HepG2 (cell line): ENCODE measurements at regions not wholly inside any gene's neighbourhood (a gene's known extent, or its start where the extent isn't known, plus 50 kb on each side); places are given as distances from the start of the nearest gene placed in this dataset.

Experiments used
- GMEB2 ChIP-seq: IDR thresholded peaks from 2 replicates; pipeline ENCODE4 v1.6.1; 2016; ENCODE audit warnings: missing biosample characterization, missing genetic modification reagents, low read depth
- HMGA1 ChIP-seq: sonication (generic); formaldehyde crosslinking; conservative IDR thresholded peaks from 2 replicates; pipeline ENCODE4 v1.4.0; 2020; ENCODE audit warnings: missing genetic modification reagents
- KMT2A ChIP-seq: sonication (generic); formaldehyde crosslinking; IDR thresholded peaks from 2 replicates; pipeline ENCODE4 v1.4.0; 2020; ENCODE audit warnings: missing genetic modification reagents
- MBD4 ChIP-seq: IDR thresholded peaks from 2 replicates; pipeline ENCODE4 v1.6.1; 2012; ENCODE audit warnings: low read length, inconsistent platforms, borderline replicate concordance
- NR2F6 ChIP-seq, 2 experiments: IDR thresholded peaks; 2 replicates each; pipeline ENCODE4 v1.6.1; 2016; ENCODE audit warnings: antibody characterized with exemption in 1 of 2, mild to moderate bottlenecking in 1 of 2
- SUZ12 ChIP-seq: fragments of 150-350 bp; IDR thresholded peaks from 2 replicates; pipeline ENCODE4 v1.6.1; 2014; ENCODE audit warnings: low read depth, low read length
- TFAP4 ChIP-seq: sonication (generic); IDR thresholded peaks from 2 replicates; pipeline ENCODE4 v1.6.1; 2016; ENCODE audit warnings: low read depth, borderline replicate concordance
- TOPORS ChIP-seq: sonication (generic); formaldehyde crosslinking; IDR thresholded peaks from 2 replicates; pipeline ENCODE4 v1.8.0; 2023; ENCODE audit warnings: mild to moderate bottlenecking, missing genetic modification reagents
- ZNF30 ChIP-seq: sonication (generic); formaldehyde crosslinking; IDR thresholded peaks from 2 replicates; pipeline ENCODE4 v1.5.0; 2020; ENCODE audit warnings: mild to moderate bottlenecking, missing genetic modification reagents
- ZNF451 ChIP-seq: sonication (generic); formaldehyde crosslinking; IDR thresholded peaks from 2 replicates; pipeline ENCODE4 v1.5.0; 2020; ENCODE audit warnings: mild to moderate bottlenecking, missing genetic modification reagents
- ZNF562 ChIP-seq: sonication (generic); formaldehyde crosslinking; IDR thresholded peaks from 2 replicates; pipeline ENCODE4 v1.8.0; 2022; ENCODE audit warnings: missing genetic modification reagents, borderline replicate concordance
- ZSCAN12 ChIP-seq: sonication (generic); formaldehyde crosslinking; IDR thresholded peaks from 2 replicates; pipeline ENCODE4 v1.9.0; 2021; ENCODE audit warnings: mild to moderate bottlenecking, missing genetic modification reagents

GRCh38 chr5:93675460-93676450 is 65.6 kb downstream of the POU5F2 start (continued):
- TF ChIP-seq GMEB2 (CRISPR knock-in tag) = no peak
- TF ChIP-seq ZSCAN12 (CRISPR knock-in tag) = no peak
- TF ChIP-seq ZNF451 = no peak
- no peak for TF ChIP-seq TFAP4
- TF ChIP-seq KMT2A (CRISPR knock-in tag) = no peak
- TF ChIP-seq ZNF30 (CRISPR knock-in tag) = no peak
- TF ChIP-seq TOPORS (CRISPR knock-in tag) = no peak
- no peak for TF ChIP-seq SUZ12
- TF ChIP-seq ZNF562 (CRISPR knock-in tag) = no peak
- no peak for TF ChIP-seq HMGA1 (CRISPR knock-in tag)
- TF ChIP-seq MBD4 = no peak
- TF ChIP-seq NR2F6 (IDR thresholded peaks at IDR 0.05) = no peak
- TF ChIP-seq NR2F6 (CRISPR knock-in tag; IDR thresholded peaks at IDR 0.05) = no peak
- TF ChIP-seq, all 625 proteins: peak for 0
